ENCODE measurements at regions not wholly inside any gene's neighbourhood (a gene's known extent, or its start where the extent isn't known, plus 50 kb on each side); places are given as distances from the start of the nearest gene placed in this dataset.

DNA sequence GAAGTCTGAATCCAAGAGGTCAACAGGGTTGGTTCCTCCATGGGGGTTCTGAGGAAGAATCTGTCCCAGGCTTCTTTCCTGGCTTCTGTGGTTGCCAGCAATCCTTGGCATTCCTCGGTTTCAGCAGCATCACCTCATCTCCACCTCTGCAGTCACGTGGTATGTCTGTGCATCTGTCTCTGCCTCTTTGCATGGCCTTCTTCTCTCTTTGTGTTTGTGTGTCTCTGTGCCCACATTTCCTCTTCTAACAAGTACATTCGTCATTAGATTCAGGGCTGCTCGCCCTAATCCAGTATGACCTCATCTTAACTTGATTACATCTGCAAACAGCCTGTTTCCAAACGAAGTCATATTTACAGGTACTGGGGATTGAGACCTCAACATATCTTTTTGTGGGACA is 114.0 kb downstream of the BCOR start:
- no peak for TF ChIP-seq YY1 (IDR thresholded peaks at IDR 0.05; ENCODE audit: insufficient read depth, insufficient read length)
- no peak for TF ChIP-seq SUZ12 (IDR thresholded peaks at IDR 0.05; ENCODE audit: extremely low read depth, insufficient read depth, insufficient read length)
- no peak for TF ChIP-seq ZNF274 (IDR thresholded peaks at IDR 0.05; ENCODE audit: low read depth, low read length)

All from NT2/D1 (cell line).